ENCODE measurements at regions not wholly inside any gene's neighbourhood (a gene's known extent, or its start where the extent isn't known, plus 50 kb on each side); places are given as distances from the start of the nearest gene placed in this dataset.

DNA sequence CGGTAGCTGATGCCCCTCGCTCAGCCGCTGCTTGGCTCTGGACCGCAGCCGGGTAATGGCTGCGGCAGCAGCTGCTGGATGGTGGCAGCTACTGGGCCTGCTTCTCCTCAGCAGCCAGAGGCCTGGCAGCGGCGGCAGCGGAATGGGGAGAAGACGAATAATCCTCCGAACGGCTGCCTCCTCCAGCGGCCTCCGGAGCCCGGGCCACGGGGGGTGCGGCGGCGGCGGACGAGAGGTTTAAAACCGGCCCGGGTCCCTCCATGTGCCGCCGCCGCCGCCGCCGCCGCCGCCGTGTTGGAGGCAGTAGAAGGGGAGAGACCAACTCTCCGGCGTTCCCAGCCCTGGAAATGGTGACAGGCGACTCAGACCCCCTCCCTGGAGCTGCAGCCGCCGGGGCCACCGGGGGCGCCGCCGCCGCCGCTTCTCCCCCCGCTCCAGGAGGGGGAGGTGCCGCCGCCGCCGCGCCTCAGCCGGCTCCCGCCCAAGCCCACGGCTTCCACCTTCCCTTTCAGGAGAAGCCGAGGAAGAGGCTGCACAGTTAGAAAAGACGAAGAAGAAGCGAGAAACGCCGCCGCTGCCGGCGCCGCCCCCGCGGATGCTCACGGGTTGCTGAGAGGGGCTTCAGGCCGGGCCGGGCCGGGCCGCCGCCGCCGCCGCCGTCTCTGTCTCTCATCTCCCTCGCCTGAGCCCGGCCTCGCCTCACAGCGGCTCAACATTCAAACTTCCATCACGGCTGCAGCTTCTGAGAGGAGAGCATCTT is 118.4 kb upstream of the PRSS3 start:
- no peak for TF ChIP-seq EZH2 (IDR thresholded peaks at IDR 0.05)
- no peak for TF ChIP-seq POLR2AphosphoS5 (IDR thresholded peaks at IDR 0.05; ENCODE audit: borderline replicate concordance, low read depth, low read length)

Data from SK-N-MC (cell line).